ENCODE measurements at regions not wholly inside any gene's neighbourhood (a gene's known extent, or its start where the extent isn't known, plus 50 kb on each side); places are given as distances from the start of the nearest gene placed in this dataset.

- no peak for TF ChIP-seq JUND (IDR thresholded peaks at IDR 0.05; ENCODE audit: low read depth, low read length)
- no peak for TF ChIP-seq USF1 (IDR thresholded peaks at IDR 0.05; ENCODE audit: borderline replicate concordance, extremely low read length, insufficient read depth, low read depth, low read length)
- no peak for TF ChIP-seq CHD4 (IDR thresholded peaks at IDR 0.05)
- TF ChIP-seq SKIL (IDR thresholded peaks at IDR 0.05; ENCODE audit: low read depth, poor library complexity, severe bottlenecking) = no peak
- TF ChIP-seq, protein P1, sequence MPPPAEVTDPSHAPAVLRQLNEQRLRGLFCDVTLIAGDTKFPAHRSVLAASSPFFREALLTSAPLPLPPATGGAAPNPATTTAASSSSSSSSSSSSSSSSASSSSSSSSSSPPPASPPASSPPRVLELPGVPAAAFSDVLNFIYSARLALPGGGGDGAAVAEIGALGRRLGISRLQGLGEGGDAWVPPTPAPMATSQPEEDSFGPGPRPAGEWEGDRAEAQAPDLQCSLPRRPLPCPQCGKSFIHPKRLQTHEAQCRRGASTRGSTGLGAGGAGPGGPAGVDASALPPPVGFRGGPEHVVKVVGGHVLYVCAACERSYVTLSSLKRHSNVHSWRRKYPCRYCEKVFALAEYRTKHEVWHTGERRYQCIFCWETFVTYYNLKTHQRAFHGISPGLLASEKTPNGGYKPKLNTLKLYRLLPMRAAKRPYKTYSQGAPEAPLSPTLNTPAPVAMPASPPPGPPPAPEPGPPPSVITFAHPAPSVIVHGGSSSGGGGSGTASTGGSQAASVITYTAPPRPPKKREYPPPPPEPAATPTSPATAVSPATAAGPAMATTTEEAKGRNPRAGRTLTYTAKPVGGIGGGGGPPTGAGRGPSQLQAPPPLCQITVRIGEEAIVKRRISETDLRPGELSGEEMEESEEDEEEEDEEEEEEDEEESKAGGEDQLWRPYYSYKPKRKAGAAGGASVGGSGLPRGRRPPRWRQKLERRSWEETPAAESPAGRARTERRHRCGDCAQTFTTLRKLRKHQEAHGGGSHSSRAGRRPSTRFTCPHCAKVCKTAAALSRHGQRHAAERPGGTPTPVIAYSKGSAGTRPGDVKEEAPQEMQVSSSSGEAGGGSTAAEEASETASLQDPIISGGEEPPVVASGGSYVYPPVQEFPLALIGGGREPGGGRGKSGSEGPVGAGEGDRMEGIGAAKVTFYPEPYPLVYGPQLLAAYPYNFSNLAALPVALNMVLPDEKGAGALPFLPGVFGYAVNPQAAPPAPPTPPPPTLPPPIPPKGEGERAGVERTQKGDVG (CRISPR knock-in tag; IDR thresholded peaks at IDR 0.05) = no peak
- no peak for TF ChIP-seq EZH2 (IDR thresholded peaks at IDR 0.05; ENCODE audit: borderline replicate concordance, control insufficient read depth, low read depth, low read length)
- TF ChIP-seq, protein P2, sequence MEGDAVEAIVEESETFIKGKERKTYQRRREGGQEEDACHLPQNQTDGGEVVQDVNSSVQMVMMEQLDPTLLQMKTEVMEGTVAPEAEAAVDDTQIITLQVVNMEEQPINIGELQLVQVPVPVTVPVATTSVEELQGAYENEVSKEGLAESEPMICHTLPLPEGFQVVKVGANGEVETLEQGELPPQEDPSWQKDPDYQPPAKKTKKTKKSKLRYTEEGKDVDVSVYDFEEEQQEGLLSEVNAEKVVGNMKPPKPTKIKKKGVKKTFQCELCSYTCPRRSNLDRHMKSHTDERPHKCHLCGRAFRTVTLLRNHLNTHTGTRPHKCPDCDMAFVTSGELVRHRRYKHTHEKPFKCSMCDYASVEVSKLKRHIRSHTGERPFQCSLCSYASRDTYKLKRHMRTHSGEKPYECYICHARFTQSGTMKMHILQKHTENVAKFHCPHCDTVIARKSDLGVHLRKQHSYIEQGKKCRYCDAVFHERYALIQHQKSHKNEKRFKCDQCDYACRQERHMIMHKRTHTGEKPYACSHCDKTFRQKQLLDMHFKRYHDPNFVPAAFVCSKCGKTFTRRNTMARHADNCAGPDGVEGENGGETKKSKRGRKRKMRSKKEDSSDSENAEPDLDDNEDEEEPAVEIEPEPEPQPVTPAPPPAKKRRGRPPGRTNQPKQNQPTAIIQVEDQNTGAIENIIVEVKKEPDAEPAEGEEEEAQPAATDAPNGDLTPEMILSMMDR (IDR thresholded peaks at IDR 0.05 in 2 of 3, conservative IDR thresholded peaks at IDR 0.05 in 1 of 3; ENCODE audit: control insufficient read depth in 2 of 3, extremely low read depth in 1 of 3, insufficient read depth in 1 of 3, low read depth in 3 of 3, low read length in 3 of 3) = no peak
- TF ChIP-seq HSF1 (IDR thresholded peaks at IDR 0.05; ENCODE audit: low read depth, low read length) = no peak
- no peak for TF ChIP-seq BCL3 (IDR thresholded peaks at IDR 0.05; ENCODE audit: borderline replicate concordance, insufficient read depth, low read depth, low read length, poor library complexity, severe bottlenecking)
- no peak for TF ChIP-seq RELA (IDR thresholded peaks at IDR 0.05; ENCODE audit: borderline replicate concordance, partially characterized antibody)
- no peak for TF ChIP-seq BCL11A (IDR thresholded peaks at IDR 0.05; ENCODE audit: low read depth, low read length)
- no peak for TF ChIP-seq POLR2A (IDR thresholded peaks at IDR 0.05; ENCODE audit: low read depth, low read length)
These were observed 437.2 kb upstream of the PKDCC start for GRCh38 chr2:41610501-41611190.

Measured in GM12878 (cell line).